OCI-LY7 (cell line): ENCODE measurements at regions not wholly inside any gene's neighbourhood (a gene's known extent, or its start where the extent isn't known, plus 50 kb on each side); places are given as distances from the start of the nearest gene placed in this dataset.

Experiments
- EZH2phosphoT487 ChIP-seq: fragments of 200-600 bp; sonication (generic); IDR thresholded peaks from 2 replicates; pipeline ENCODE4 v1.6.1; 2018; ENCODE audit warnings: low read depth, borderline replicate concordance, mild to moderate bottlenecking, mixed run types, antibody characterized with exemption, low read length, moderate library complexity, mixed read lengths
- TF ChIP-seq, protein P1 (sequence below): fragments of 200-600 bp; sonication (generic); conservative IDR thresholded peaks from 2 replicates; pipeline ENCODE4 v1.5.1; 2014; ENCODE audit warnings: mild to moderate bottlenecking, antibody characterized with exemption, low read length, moderate library complexity, mixed read lengths

DNA sequence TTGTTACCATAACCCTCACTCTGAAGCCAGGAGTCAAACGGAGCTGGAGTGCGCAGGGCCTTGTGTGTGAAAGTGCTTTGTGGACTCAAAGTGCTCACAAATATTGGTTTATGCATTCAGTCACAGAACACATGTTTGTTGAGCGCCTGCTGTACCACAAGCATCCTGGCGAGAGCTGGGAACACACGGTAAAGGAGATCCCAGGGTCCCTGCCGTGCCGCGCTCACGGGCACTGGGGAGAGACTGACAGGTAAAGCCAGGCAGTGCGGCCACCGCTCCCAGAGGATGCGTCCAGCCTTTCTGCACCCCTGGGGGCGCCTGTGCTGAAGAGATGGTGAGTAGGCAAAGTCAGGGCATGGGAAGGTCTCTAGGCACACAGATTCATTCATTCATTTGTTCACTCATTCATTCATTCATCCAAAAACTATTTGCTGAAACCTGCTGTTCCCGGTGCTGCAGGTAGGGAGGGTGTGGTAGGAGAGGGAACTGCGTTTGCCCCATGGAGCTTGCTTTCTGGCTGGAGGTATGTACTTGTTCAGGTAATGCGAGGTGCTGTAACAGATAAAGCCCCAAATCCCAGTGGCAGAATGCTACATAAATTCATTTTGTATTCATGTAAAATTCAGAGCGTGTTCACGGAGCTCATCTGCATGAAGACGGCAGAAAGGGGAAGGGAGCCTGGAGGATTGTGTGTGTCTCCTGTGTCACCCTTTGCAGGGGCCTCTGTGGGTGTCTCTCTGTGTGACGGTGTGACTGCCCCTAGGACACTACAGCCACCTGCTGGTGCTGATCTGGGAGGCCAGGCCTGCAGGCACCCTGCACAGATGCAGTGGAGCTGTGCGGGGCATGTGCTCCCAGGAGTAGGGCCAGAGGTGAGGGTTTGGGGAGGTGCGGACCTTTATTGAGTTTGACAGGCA, 167.0 kb upstream of the B3GAT1 start:
- TF ChIP-seq, protein P1, sequence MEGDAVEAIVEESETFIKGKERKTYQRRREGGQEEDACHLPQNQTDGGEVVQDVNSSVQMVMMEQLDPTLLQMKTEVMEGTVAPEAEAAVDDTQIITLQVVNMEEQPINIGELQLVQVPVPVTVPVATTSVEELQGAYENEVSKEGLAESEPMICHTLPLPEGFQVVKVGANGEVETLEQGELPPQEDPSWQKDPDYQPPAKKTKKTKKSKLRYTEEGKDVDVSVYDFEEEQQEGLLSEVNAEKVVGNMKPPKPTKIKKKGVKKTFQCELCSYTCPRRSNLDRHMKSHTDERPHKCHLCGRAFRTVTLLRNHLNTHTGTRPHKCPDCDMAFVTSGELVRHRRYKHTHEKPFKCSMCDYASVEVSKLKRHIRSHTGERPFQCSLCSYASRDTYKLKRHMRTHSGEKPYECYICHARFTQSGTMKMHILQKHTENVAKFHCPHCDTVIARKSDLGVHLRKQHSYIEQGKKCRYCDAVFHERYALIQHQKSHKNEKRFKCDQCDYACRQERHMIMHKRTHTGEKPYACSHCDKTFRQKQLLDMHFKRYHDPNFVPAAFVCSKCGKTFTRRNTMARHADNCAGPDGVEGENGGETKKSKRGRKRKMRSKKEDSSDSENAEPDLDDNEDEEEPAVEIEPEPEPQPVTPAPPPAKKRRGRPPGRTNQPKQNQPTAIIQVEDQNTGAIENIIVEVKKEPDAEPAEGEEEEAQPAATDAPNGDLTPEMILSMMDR: no peak
- TF ChIP-seq EZH2phosphoT487: no peak
